NCI-H524 treated with DMSO at 0.1 percent for 48 hours (cell line): ENCODE measurements at regions not wholly inside any gene's neighbourhood (a gene's known extent, or its start where the extent isn't known, plus 50 kb on each side); places are given as distances from the start of the nearest gene placed in this dataset.
"Not testable (repeated sequence)": the region's sequence is repeated elsewhere in the genome, so short reads cannot be mapped to it uniquely, and the experiment has no call there.

ENCODE experiments used
- DNase-seq: peaks from one replicate; lab custom pipeline; 2025; lab: John Stamatoyannopoulos, UW

DNA sequence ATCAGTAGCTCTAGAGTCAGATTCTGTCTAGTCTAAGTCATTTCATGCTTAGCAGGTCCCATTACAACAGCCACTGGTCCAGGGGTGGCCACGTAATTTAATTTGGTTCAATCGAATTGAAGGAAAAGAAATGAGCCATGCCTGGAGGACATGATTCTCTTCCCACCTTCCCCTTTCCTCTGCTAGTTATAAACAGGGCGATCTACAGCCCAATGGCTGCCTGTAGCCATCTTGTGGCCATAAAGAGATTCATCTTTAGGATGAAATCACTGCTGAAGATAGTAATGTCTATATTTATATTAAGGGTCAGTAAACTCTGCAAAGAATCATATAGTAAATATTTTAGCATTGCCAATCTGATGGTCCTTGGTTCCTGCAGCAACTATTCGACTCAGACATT, 107.4 kb downstream of the SPDYE17 start:
- not testable (repeated sequence) for DNase-seq

DNA sequence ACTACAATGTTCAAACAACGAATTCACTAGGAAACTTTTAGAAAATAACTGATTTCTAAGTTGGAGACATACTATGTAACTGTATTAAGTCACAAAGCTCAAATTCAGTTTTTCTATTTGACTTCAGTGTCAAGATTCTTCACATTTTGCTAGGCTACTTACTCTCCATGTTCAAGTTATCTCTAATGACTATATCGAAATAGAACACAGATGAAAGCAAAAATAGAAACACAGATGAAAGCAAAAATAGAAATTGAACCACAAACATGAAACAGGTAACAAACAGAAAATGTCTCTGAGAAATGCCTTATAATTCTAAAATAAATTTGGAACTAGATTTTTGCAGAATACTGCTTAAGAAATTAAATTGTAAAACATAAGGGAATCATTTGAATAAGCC, 113.5 kb downstream of the SPDYE17 start:
- not testable (repeated sequence) for DNase-seq

DNA sequence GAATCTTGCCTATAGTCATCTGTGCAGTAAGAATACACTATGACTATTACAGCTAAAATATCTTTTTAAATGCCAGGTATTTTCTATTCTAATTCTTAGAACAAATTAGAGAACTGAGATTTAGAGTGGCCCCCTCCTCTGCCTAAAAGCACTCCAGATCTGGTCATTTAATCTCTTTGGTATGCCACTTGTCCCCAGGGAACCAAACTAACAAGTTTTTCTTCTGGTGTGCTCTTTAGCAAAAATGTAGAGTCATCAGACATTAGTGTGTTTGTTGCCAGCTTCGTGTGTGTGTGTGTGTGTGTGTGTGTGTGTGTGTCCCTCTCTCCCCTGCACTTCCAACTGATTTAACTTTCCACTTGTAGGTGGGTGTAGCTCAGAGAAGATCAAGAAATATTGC, 117.8 kb downstream of the SPDYE17 start:
- not testable (repeated sequence) for DNase-seq

DNA sequence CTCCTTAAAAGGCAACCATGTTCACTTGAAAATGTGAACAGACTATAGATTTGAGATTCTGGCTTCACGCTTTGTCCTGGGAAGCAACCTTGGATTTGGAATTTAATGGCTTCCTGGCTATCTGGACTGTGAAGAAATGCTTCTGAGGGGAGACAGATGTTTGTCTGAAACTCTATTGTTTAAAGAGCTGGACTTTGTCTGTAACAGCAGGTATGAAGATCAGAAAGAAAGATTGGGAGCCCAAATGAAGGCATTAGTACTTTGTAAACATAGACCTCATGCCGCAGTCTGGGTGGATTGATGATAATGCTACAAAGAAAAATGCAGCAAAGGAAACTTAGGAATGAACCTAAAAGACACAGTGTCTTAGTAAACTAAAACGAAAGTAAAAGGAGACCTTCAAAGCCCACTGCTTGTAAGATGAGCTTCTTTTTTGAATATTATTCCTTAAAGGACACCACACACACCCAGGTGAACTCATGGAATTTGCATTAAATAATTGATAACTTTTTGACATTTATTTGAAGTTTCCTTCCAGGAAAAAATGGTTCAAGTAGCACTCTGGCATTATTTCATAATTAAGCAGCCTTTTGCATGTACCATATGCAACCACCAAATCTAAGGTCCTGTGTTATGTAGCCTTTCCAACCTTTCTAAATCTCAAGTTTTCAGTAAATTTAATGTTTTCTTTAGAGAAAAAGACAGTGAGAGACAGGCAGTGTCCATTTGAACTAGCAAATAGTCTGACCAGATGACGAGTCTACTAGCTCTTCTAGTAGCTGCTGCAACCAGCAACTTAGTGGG, 119.9 kb downstream of the SPDYE17 start:
- not testable (repeated sequence) for DNase-seq

DNA sequence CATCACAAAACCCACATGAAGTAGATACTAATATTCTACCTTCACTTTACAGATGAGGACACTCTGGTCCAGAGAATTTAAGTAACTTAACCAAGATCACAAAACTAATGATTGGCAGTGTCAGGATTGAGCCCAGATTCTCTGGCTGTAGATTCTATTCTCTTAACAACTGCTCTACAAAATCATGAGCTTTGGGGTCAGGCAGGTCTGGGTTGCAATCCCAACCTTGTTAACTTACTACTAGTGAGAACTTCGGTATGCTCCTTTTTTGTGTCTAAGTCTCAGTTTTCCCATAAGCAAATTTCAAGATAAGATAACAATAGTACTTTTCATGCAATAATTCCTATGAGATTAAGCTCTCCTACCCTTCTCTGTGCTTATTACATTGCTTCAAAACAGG, 127.5 kb downstream of the SPDYE17 start:
- not testable (repeated sequence) for DNase-seq

DNA sequence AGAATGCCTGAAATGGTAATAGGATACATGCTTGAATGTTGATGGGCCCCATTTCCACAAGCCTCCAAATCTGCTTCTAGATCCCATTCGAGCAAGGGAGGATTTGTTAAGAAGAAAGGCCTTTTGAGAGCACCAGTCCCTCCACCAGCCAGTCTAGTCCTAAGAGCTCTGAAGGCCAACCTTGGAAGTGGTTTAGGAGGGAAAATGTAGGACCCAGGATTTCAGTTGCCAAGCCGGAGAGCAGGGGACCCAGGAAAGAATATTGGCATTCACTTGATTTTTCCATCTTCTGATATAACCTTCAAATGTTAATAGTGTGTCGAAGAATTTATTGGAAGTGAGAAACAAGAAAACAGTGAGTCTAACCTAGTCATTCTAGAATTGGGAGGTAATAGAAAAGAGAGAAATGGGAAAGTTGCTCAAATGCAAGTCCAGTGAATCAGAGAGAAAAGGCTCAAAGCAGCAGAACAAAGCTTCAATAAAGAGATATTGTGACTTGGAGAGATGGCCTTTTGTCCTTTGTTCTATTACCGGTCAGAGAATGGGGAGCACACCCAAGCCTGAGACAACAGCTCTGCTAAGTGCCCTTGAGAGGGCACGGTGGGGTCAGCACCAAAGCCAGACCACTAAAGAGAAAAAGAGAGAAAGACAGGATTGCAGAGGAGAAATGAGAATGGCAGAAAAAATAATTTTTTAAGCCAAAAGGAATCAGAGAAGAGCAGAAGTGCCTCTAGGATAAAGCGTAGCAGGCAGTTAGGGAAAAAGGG, 130.0 kb downstream of the SPDYE17 start:
- DNase-seq, result not testable (repeated sequence)

DNA sequence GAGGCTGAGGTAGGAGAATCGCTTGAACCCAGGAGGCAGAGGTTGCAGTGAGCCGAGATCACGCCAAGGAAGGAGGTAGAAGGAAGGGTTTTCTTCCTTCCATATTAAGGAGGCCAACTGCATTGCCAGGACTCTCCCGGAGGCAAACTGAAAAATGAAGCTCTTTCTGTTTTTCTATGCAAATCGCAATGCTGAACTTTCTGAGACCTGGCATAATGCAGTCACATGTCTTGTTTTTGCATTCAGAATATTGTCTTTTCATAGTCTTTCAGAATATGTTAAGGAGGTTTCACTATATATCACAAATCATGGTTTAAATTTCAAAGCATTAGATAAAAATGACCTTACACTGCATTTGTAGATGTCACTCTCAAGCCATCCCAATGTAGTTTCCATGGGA, 133.4 kb downstream of the SPDYE17 start:
- not testable (repeated sequence) for DNase-seq

DNA sequence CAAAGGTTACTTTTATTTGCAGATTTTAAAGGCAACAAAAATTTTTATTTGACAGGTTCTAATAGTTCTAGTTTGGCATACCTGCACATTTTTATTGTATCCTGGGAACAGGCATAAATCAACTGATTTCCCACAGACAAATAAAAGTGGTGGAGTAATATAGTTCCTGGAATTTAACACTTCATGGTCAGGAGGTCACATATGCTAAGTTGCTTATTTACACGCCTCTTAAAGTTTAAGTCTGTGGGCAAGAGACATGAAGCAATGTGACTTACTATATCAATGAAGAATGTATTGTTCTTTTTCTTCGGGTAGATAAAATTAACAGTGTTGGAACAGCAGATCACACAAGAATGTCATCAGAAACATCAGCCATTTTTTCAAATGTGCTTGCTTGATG, 135.2 kb downstream of the SPDYE17 start:
- not testable (repeated sequence) for DNase-seq

DNA sequence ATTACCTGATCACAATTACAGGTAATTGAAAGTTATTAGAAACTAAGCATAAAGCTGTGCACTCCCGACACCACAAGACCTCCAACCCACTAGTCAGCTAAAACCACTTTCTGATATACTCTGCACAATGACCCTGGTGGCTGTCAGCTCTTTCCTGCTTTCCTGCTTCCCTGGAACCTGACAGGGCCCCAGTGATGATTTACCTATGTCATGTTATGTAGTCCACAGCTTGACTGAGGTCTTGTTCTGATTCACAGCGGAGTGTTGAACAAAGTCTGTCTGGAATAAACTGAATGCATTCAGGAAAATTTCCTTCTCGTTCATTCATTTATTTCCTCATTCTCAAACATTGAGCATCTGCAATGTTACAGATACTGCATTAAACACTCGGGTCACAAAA, 136.5 kb downstream of the SPDYE17 start:
- not testable (repeated sequence) for DNase-seq

DNA sequence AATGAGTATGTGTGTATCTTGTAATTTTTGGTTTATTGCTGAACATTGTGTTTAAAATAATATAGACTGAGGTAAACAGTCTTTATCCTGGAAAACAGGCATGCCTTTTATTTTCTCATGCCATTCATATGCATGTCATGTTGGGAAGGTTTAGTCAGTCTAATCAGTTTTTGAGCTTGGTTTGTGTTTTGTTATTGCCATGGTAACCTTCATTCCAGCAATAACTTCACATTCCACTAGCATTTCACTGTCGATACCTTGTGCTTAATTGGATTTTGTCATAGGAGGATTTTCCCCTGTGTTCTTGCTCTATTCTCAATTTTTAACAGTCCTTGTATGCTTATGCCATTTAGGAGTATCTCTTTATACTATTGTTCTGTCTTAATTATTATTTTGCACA, 140.4 kb downstream of the SPDYE17 start:
- not testable (repeated sequence) for DNase-seq

DNA sequence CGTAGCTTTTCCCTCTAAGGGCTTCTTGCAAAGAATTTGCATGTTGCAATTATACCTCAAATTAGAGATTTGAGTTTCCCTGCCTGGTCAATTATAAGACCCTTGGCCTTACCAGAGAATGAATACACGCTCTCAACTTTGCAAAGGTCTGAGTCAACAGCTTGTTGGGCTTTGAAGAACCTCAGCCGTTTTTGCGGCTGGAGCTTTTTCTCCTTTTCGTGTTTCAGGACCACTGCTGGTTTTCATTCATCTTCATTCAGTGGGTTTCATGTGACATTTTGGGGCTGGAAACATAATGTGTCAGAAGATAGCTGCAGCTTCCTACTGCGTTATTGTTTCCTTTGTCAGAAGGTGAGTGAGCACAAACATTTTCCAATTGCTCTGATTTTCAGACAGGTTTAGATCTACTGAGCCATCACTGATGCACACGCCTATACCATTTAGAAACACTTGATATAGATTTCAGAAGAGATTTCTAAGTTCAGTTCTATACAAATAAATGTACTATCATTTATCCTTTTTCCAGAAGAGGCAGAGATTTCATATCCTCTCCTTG, 152.3 kb downstream of the SPDYE17 start:
- not testable (repeated sequence) for DNase-seq

DNA sequence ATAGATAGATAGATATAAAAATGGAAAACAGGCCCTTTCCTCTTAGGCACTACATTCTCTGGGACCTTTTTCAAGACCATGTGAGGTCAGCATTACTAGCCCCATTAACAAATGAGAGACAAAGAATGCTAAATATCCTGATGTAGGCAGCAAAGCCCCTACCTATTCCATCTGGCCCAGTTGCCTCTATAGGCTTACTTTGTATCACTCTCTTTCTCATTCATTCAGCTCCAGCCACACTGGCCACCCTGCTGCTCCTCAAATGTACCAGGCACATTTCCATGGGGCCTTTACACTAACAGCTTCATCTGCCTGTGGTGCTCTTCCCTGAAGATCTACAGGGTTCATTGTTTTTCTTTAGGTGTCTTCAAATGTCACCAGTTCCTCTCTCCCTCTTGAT, 156.4 kb downstream of the SPDYE17 start:
- not testable (repeated sequence) for DNase-seq

DNA sequence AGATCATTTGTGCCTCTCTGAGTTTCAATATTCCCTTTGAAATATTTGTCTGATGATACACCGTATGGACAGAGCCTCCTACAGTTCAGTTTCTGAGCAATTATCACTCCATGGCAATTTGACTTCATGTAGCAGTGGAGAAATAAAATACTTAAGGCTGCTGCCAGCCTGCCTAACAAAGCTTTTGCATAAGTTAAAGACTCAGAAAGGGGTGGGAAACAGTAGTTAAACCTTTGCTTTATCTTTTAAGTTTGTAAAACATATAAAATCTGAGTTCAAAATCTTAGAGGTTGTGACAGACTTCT, 161.7 kb downstream of the SPDYE17 start:
- not testable (repeated sequence) for DNase-seq

DNA sequence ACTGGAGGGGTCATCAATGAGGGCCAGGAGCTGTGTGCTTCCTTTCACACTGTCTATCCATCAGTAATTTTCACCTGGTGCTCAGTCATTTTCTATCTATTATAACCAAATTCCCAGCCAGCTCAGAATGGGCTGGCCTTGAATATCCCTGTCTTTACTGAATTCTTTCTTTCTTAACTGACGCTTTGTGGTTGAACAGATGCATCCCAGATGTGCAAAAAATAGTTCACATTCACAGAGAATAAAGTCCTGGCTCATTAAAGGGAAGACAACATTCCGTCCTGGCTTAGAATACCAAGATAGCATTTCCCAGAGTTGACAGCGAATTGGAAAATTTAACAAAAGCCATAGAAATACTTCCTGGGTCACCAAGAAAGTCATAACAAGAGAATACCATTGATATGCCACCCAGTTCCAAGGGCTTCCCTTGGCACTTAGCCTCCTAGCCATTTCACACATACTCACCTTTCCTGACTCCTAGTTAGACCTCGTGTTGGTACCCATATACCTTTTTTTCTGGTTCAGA, 164.7 kb downstream of the SPDYE17 start:
- not testable (repeated sequence) for DNase-seq

DNA sequence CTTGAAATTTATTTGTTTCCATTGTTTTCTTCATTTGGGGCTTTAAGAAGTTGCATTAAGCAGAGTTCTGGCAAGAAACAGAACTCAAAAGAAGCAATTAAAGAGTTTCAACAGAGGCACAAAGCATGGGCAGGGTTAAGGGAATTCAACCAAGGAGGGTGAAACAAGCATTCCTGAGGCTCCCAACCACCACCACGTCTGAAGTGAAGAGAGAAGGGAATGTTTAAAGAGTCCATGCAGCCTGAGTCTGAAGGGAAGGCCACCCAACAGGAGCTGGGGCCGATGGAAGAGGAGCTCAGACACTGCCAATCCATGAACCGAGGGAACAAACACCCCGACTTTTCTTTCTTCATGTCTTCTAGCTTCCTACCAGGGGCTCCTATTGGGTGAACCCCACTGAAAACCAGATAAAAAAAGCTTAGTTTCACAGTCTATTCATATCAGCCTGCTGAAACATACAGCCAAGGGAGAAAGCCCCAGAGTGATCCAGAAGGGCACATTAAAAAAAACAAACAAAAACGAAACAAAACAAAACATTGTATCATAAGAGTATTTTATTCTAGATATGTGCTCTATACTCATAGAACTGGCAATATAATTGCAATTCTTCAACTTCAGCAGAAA, 168.9 kb downstream of the SPDYE17 start:
- not testable (repeated sequence) for DNase-seq

DNA sequence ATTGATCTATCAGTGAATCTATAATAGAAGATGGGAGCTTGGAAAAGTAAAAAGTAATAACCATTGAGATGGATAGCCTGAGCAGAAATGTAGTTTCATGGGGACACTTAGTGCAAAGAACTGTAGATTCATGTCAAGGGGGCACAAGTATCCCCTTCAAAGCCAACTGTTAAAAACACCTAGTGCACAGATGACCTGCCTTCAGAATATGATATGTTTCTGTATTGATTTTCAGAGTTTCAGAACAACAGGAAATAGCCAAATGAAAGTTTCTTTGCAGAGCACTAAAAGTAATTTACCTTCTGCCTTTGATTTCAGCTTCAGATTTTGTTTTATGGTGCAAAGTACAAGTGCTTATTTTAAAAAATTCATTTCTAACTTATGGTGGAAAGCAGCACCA, 169.9 kb downstream of the SPDYE17 start:
- not testable (repeated sequence) for DNase-seq

DNA sequence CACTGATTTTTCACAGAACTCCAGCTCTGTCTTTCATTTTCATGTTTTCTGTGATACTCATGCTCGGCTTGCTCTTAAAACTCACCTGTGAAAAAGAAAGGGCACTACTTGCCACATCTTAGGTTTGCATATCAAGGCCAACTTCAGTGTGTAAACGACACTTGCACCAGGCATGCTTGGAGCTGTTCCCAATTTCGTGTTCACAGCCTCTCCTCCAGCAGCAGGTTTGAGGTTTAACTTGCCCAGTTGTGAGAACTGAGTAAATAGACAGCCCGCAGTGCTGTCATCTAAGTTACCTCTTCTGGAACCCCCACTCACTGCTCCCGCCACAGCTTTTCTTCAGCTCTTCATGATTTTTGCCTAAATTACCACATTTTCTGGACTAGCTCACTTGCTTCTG, 172.2 kb downstream of the SPDYE17 start:
- DNase-seq, result not testable (repeated sequence)

DNA sequence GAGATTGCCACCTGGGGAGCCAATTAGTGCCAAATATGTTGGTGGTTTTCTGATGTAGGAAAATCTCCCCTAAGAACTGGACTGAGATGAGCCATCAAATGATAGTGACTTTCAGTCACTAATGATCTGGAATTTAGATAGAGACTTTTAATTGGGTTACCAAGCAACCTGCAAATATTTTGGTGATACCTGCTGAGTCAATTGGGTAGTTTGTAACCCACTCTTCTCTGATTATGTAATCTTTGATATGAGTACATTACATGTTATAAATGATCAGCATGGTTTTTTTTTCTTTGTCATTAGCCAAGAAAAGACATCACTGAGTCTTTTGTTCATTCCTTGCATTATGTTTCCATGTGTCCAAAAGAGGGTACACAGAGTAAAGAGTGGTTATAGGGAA, 177.5 kb downstream of the SPDYE17 start:
- DNase-seq, result not testable (repeated sequence)

DNA sequence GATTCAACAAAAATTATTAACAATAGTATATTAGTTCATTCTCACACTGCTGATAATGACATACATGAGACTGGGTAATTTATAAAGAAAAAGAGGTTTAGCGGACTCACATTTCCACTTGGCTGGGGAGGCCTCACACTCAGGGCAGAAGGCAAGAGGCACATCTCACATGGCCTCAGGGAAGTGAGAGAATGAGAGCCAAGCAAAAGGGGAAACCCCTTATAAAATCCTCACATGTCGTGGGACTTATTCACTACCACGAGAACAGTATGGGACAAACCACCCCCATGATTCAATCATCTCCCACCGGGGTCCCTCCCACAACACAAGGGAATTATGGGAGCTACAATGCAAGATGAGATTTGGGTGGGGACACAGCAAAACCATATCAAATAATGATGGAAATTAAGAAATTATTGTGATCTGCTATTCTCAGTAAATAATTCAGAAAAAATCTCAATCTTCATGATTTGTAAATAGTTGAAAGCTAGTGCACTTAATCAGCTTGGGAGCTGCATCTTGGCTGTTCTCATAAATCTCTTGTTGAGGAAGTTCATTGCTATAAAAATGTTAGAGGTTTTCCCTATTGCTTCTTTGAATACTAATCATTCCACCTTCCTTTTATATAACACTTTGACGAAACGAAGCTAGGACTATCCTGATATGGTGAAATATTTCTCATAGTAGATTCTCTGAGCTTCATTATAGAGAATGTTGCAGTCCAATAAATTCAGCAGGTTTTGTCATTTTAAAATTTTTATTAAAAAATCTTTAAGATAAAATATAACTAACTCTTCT, 179.2 kb downstream of the SPDYE17 start:
- DNase-seq, result not testable (repeated sequence)

DNA sequence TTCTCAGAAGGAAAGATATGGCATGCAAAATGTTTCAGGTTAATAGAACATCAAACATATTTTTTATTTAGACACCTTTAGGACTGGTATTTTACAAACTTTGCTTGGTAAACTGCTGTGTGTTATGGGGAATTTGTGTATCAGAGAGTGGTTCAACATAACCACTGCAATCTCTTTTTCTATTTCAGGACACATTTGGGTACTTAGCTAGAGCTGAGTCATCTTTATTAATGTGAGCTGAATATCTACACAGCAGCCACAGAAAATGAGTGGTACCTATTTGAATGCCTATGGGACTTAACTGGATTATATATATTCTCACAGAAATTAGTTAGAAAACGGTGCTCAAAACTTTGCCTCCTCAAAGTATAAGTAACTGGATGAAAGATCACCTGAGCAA, 179.8 kb downstream of the SPDYE17 start:
- DNase-seq, result not testable (repeated sequence)

DNA sequence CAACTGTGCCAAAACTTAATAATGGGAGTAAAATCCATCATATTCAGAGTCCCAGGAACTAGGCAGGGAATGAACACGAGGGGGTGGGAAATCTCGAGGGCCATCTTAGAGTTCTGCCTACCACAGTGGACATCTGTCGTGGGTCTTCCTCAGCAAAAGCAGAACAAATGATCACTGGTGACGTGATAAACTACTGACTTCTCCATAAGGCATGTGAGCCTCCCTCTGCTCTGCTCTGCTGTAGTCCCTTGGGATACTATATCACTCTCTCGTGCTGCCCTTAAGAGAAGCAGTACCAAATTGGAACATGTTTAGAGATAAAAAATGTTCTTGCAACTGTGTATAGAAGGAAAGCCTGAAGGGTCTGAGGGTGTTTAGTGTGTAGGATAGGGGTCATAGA, 180.5 kb downstream of the SPDYE17 start:
- DNase-seq, result not testable (repeated sequence)
